ENCODE measurements at regions not wholly inside any gene's neighbourhood (a gene's known extent, or its start where the extent isn't known, plus 50 kb on each side); places are given as distances from the start of the nearest gene placed in this dataset.

DNA sequence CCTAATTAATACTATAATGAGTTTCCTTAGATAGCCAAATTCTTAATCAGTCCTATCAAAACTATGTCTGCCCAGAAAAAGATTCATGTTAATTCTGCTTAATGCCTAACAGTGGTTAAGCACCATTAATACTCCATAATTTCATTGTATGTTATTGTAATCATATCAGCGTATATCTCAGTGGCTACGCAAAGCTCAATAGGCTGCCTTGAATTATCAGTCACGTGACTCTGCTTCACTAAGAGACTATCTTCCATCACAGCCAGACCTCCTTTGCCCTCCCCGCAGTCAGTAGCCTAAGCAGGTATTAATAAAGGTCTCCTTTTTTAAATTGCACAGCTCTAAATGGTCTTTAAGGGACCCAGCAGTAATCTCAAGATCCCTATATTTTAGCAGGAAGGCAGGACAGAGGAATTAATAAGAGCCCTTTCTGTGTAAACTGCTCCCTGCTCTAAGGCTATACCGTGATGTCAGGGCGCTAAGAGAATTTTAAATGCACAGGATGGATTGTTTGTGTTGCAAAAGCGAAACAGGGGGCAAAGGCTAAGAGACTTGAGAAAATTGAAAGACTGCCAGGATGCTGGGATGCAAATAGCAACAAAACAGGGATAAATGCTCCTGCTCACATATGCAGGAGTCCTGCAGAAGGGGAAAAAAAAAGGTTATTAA is 215.6 kb upstream of the POU3F3 start:
- ATAC-seq (ENCODE audit: low FRiP score in 2 of 2) (no peak), DNase-seq (no peak)
- Histone ChIP-seq H3K27ac (no peak overlapping the region), H3K9me3 (no peaks in the 10 kb centered on the region), H3K27me3 (no peaks in the 10 kb centered on the region), H3K4me1 (no peaks in the 10 kb centered on the region), H3K4me3 (no peak overlapping the region), H3K36me3 (no peaks in the 10 kb centered on the region)
- 72 to 76% methylated on average over 7 of the region's 7 CpGs for WGBS, 2 donors
- TF ChIP-seq POLR2A (IDR thresholded peaks at IDR 0.05) (no peak), EP300 (IDR thresholded peaks at IDR 0.05) (no peak), POLR2AphosphoS5 (IDR thresholded peaks at IDR 0.05) (no peak)
- TF ChIP-seq, protein P1, sequence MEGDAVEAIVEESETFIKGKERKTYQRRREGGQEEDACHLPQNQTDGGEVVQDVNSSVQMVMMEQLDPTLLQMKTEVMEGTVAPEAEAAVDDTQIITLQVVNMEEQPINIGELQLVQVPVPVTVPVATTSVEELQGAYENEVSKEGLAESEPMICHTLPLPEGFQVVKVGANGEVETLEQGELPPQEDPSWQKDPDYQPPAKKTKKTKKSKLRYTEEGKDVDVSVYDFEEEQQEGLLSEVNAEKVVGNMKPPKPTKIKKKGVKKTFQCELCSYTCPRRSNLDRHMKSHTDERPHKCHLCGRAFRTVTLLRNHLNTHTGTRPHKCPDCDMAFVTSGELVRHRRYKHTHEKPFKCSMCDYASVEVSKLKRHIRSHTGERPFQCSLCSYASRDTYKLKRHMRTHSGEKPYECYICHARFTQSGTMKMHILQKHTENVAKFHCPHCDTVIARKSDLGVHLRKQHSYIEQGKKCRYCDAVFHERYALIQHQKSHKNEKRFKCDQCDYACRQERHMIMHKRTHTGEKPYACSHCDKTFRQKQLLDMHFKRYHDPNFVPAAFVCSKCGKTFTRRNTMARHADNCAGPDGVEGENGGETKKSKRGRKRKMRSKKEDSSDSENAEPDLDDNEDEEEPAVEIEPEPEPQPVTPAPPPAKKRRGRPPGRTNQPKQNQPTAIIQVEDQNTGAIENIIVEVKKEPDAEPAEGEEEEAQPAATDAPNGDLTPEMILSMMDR (IDR thresholded peaks at IDR 0.05) = no peak

DNA sequence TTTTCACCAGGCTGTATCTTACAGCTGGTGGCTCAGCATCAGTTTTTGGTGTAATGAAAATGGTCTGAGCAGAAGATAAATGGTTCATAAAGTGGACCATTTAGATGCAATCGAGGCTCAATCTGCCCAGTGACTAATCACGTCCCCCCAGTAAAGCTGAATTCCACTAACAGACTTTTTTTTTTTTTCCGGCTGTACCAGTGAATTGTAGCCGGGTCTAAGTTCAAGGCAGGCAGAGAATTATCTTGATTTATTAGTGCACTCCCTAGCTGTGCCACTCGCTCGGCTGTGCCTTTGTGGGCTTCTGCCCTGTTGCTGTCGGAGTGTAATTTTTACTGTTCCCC is 215.1 kb upstream of the POU3F3 start:
- 74 to 76% methylated on average over 7 of the region's 7 CpGs for WGBS, 2 donors
- Histone ChIP-seq H3K27ac (no peak overlapping the region), H3K36me3 (no peaks in the 10 kb centered on the region), H3K9me3 (no peaks in the 10 kb centered on the region), H3K27me3 (no peaks in the 10 kb centered on the region), H3K4me3 (no peak overlapping the region), H3K4me1 (no peaks in the 10 kb centered on the region)
- DNase-seq (no peak), ATAC-seq (ENCODE audit: low FRiP score in 2 of 2) (no peak)
- TF ChIP-seq EP300 (IDR thresholded peaks at IDR 0.05) = no peak
- TF ChIP-seq, protein P1 (IDR thresholded peaks at IDR 0.05) = no peak
- no peak for TF ChIP-seq POLR2AphosphoS5 (IDR thresholded peaks at IDR 0.05)
- TF ChIP-seq POLR2A (IDR thresholded peaks at IDR 0.05) = no peak

DNA sequence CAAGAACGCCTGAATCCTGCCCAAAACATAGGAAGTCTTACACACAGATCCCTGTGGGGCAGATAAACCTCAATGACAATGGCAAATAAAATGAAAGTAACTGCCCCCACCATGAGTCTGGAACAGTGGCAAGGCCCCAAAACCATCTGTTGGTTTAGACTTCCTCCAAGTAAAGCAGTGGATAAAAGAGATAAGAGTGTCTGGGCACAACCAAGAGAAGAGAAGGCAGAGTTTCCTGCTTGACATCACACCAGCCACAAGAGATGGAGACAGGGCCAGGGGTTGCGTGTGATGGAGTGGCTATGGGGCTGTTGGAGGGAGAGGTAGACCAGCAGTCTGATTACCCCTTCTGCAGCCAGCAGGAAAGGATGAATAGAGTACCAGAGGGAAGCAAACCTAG is 212.1 kb upstream of the POU3F3 start:
- DNase-seq (no peak), ATAC-seq (ENCODE audit: low FRiP score in 2 of 2) (no peak)
- TF ChIP-seq POLR2AphosphoS5 (IDR thresholded peaks at IDR 0.05) (no peak), POLR2A (IDR thresholded peaks at IDR 0.05) (no peak), EP300 (IDR thresholded peaks at IDR 0.05) (no peak)
- TF ChIP-seq, protein P1 (IDR thresholded peaks at IDR 0.05) = no peak
- Histone ChIP-seq H3K9me3 (no peaks in the 10 kb centered on the region), H3K4me1 (no peaks in the 10 kb centered on the region), H3K27ac (no peak overlapping the region), H3K27me3 (no peaks in the 10 kb centered on the region), H3K4me3 (no peak overlapping the region), H3K36me3 (no peaks in the 10 kb centered on the region)
- 46 to 50% methylated on average over 2 of the region's 2 CpGs for WGBS, 2 donors

DNA sequence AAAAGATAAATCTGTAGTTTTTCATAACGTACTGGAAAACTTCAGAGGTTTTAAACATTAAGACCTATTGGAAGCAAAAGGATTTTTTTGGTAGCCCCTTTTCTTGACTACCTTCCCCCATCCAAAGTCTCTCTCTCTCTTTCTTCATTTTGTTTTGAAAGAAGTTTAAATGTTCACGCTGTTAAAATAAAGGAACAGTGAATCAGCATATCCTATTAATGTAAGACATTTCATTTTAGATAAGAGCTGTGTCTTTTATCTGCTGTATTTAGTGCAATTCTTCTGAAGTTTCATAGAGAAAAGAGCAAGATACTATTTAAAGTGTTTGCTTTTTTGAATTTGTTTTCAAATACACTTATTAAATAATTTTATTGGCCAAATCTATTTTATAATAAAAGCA is 205.5 kb upstream of the POU3F3 start:
- Histone ChIP-seq H3K4me3 (no peak overlapping the region), H3K36me3 (no peaks in the 10 kb centered on the region), H3K4me1 (no peaks in the 10 kb centered on the region), H3K27ac (no peak overlapping the region), H3K9me3 (no peaks in the 10 kb centered on the region), H3K27me3 (no peaks in the 10 kb centered on the region)
- no peak for DNase-seq
- TF ChIP-seq, protein P1 (IDR thresholded peaks at IDR 0.05) = no peak
- TF ChIP-seq POLR2A (IDR thresholded peaks at IDR 0.05) (no peak), EP300 (IDR thresholded peaks at IDR 0.05) (no peak), POLR2AphosphoS5 (IDR thresholded peaks at IDR 0.05) (no peak)
- ATAC-seq (ENCODE audit: low FRiP score in 2 of 2) = no peak
- WGBS, 2 donors = 46 to 57% methylated on average over 2 of the region's 2 CpGs

DNA sequence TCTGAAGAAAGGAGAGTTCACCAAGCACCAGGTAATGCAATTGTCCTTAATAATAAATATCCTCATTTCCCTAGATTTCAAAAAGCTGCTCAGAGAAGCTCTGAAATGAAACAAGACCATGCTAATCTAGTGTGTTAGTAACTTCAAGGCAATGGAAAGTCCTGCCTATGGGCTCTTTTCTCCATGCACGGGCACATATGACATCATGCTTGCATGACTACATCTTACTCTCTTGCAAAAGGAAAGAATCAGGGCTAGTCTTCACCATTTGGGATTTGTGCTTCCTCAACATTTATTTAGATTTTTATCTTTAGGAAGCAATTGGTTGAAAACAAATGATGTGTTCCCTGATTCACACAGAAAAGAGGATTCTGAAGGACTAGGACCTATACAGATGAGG is 204.0 kb upstream of the POU3F3 start:
- no peak for ATAC-seq (ENCODE audit: low FRiP score in 2 of 2)
- no peak overlapping the region for H3K27ac ChIP-seq
- H3K4me1 ChIP-seq = no peaks in the 10 kb centered on the region
- no peak for DNase-seq
- TF ChIP-seq EP300 (IDR thresholded peaks at IDR 0.05) = no peak
- no peak for TF ChIP-seq POLR2AphosphoS5 (IDR thresholded peaks at IDR 0.05)
- no peak for TF ChIP-seq POLR2A (IDR thresholded peaks at IDR 0.05)
- TF ChIP-seq, protein P1 (IDR thresholded peaks at IDR 0.05) = no peak
- WGBS, 2 donors = 65 to 68% methylated on average over 1 of the region's 1 CpG
- no peaks in the 10 kb centered on the region for H3K9me3 ChIP-seq
- H3K4me3 ChIP-seq = no peak overlapping the region
- no peaks in the 10 kb centered on the region for H3K36me3 ChIP-seq
- no peaks in the 10 kb centered on the region for H3K27me3 ChIP-seq

Data from upper lobe of left lung (tissue), 6 donors.